AG09319 (cell line): ENCODE measurements at regions not wholly inside any gene's neighbourhood (a gene's known extent, or its start where the extent isn't known, plus 50 kb on each side); places are given as distances from the start of the nearest gene placed in this dataset.

Experiments
- DNase-seq: peaks from one replicate; pipeline ENCODE4 v3.0.0-alpha.2; 2010; ENCODE audit warnings: low read depth; ENCODE audit errors: extremely low read depth
- CTCF ChIP-seq: IDR thresholded peaks from 2 replicates; pipeline ENCODE4 v1.5.1; 2011; ENCODE audit warnings: low read depth, mild to moderate bottlenecking, inconsistent platforms, low read length, moderate library complexity

GRCh38 chr10:78478919-78479318 is 445.3 kb downstream of the RPS24 start:
- no peak for DNase-seq
- TF ChIP-seq CTCF, result no peak

DNA sequence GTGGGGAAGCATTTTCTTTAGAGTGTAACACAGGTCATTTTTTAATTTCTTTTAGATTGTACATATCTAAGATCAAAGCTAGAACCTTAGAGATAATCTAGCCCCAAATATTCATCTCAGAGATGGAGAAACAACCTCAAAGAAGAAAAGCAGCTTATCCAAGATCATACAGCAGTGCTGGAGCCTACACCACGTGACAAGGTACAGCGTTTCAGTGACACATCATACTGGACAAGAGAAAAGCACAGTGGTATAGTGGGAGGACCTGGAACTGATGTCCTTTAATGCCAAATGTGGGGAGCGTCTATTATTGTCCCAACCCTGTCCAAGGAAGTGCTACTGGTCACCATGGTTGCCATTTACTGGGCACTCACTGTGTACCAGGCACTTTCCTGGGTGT is 445.8 kb downstream of the RPS24 start:
- no peak for DNase-seq
- no peak for TF ChIP-seq CTCF

- TF ChIP-seq CTCF, result no peak
- DNase-seq, result no peak
These were observed 448.2 kb downstream of the RPS24 start for GRCh38 chr10:78481842-78482241.

GRCh38 chr10:78483641-78484040 is 450.0 kb downstream of the RPS24 start:
- DNase-seq, result no peak
- no peak for TF ChIP-seq CTCF

DNA sequence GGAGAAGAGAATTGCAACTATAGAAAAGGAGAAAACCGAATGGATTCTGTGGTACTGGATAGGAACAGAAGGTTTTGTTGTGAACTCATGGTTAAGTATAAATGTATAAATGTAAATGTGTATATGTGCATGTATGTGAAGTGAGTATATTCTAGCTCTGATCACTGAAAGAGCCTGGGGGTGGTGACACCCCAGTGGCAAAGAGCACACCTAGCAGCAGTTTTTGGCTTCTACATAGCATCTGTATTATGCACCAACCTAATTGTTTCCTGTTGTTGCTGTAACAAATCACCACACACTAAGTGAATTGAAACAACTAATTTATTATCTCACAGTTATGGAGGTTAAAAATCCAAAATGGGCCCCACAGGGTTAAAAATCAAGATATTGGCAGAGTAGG is 455.4 kb downstream of the RPS24 start:
- no peak for DNase-seq
- TF ChIP-seq CTCF, result no peak

GRCh38 chr10:78491812-78492211 is 458.1 kb downstream of the RPS24 start:
- no peak for TF ChIP-seq CTCF
- DNase-seq, result no peak

DNA sequence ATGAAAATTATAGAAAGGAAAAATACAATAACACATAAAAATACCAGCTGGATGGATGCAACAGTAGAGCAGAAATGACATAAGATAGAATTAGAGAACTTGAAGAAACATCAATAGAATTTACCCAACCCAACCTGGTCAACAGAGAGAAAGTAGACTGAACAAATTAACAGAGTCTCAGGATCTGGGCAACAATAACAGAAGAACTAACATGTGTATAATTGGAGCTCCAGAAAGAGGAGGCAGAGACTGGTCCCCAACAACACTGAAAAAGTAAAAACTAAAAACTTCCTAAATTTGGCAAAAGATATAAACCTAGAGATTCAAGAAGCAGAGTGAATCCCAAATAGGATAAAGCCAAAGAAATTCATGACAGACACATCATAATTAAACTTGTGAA is 458.8 kb downstream of the RPS24 start:
- no peak for TF ChIP-seq CTCF
- DNase-seq, result no peak
